Right cardiac atrium (tissue), 5 donors: ENCODE measurements at regions not wholly inside any gene's neighbourhood (a gene's known extent, or its start where the extent isn't known, plus 50 kb on each side); places are given as distances from the start of the nearest gene placed in this dataset.
A peak's percentile ranks its signal among the peaks of the same experiment; 100 is the strongest.
"Not testable (repeated sequence)": the region's sequence is repeated elsewhere in the genome, so short reads cannot be mapped to it uniquely, and the experiment has no call there.

Experiments
- ATAC-seq, 2 donors: fragments of 200-7000 bp; cut with Tn5 transposase; one replicate each; pipeline versions ENCODE4 v1.8.0 to v1.9.1; 2020; ENCODE audit warnings: moderate library complexity in 2 of 2, mild to moderate bottlenecking in 1 of 2
- DNase-seq, 3 donors: peaks; one replicate each; pipeline ENCODE4 v3.0.0-alpha.2; 2020
- H3K27ac ChIP-seq: one replicate; pipeline ENCODE4 v1.5.1; 2013; ENCODE audit warnings: mild to moderate bottlenecking, low read length, control low read depth, moderate library complexity
- H3K27me3 ChIP-seq: one replicate; pipeline ENCODE4 v1.6.1; 2013; ENCODE audit not compliant: control insufficient read depth, insufficient read depth
- H3K4me1 ChIP-seq: one replicate; pipeline ENCODE4 v1.6.1; 2013; ENCODE audit warnings: low read length; ENCODE audit not compliant: control insufficient read depth, insufficient read depth
- H3K4me3 ChIP-seq: one replicate; pipeline ENCODE4 v1.5.1; 2013; ENCODE audit warnings: low read length, control low read depth
- H3K9me3 ChIP-seq: one replicate; pipeline ENCODE4 v1.6.1; 2013; ENCODE audit warnings: low read length; ENCODE audit not compliant: control insufficient read depth
- WGBS: extraction: QIAGEN DNeasy Blood & Tissue Kit; methylation state at CpG from one replicate; pipeline ENCODE4 v1.1.7; 2013; 5-methylcytosine and 5-hydroxymethylcytosine counted together
- intact Hi-C, 4 donors: fragments of 100-400 bp; cut with DNase I; formaldehyde crosslinking; loops; one replicate each; pipeline versions ENCODE4 v1.11.0 to v1.14.0; 2022 to 2023
- donor health status: healthy with polysubstance abuse.
- donor health status: DM: no; HTN: yes; CAD: no.
- donor health status: DM: no; HTN: no; CAD: no.
- donor health status: DM: no; HTN: yes; CAD: no; lungs with severe emphysema.
- donor health status: DM: yes; HTN: yes; CAD: no.

- Histone ChIP-seq H3K4me1 (peaks cover 1% of the 10 kb centered on the region), H3K9me3 (no peaks in the 10 kb centered on the region), H3K27me3 (no peaks in the 10 kb centered on the region), H3K4me3 (no peak overlapping the region), H3K27ac (no peak overlapping the region)
- 90% methylated on average over 16 of the region's 16 CpGs for WGBS
- DNase-seq, result no peak
- no peak for ATAC-seq
- intact Hi-C loops, result no loop called here
Measured at GRCh38 chr19:31875591-31875990, 469.8 kb upstream of the ZNF507 start.

- ATAC-seq, result peak in 1 of 2 donors; percentile 51
- 36% methylated on average over 2 of the region's 2 CpGs for WGBS
Measured at GRCh38 chr19:31880283-31880682, 465.1 kb upstream of the ZNF507 start.

DNA sequence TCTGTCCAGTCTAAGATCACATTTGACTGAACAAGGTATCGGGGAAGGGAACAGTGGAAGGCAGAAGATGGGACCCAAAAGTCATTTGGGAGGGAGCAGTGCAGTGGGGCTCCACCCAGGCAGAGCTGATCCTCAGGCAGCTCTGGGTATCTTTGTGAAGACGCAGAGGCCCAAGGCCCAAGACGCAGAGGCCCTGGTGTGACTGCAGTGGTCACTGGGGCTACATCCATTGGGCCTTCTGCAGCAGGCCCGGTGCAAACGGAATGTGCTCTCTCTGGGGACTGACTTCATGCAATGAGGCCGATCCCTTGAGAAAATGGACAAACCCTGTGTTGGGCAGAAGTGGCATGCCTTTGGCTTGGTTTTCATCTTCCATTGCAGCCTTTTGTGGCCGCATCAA, 463.4 kb upstream of the ZNF507 start:
- Histone ChIP-seq H3K4me1 (peaks cover 1% of the 10 kb centered on the region), H3K27me3 (no peaks in the 10 kb centered on the region), H3K27ac (no peak overlapping the region), H3K4me3 (no peak overlapping the region), H3K9me3 (no peaks in the 10 kb centered on the region)
- intact Hi-C loops, result no loop called here
- 91% methylated on average over 7 of the region's 7 CpGs for WGBS
- ATAC-seq (no peak), DNase-seq (no peak)

More at GRCh38 chr19:31880283-31880682, 465.1 kb upstream of the ZNF507 start:
- no peak for DNase-seq
- no peak overlapping the region for H3K27ac ChIP-seq
- no peak overlapping the region for H3K4me3 ChIP-seq
- H3K9me3 ChIP-seq, result no peaks in the 10 kb centered on the region
- H3K4me1 ChIP-seq, result peaks cover 1% of the 10 kb centered on the region
- intact Hi-C loops, result no loop called here
- no peaks in the 10 kb centered on the region for H3K27me3 ChIP-seq

GRCh38 chr19:31882709-31883108, 462.7 kb upstream of the ZNF507 start:
- Histone ChIP-seq H3K27me3 (no peaks in the 10 kb centered on the region), H3K9me3 (no peaks in the 10 kb centered on the region), H3K27ac (no peak overlapping the region), H3K4me3 (no peak overlapping the region), H3K4me1 (peaks cover 1% of the 10 kb centered on the region)
- intact Hi-C loops, result no loop called here
- DNase-seq (no peak), ATAC-seq (no peak)
- WGBS, result 91% methylated on average over 2 of the region's 2 CpGs

- intact Hi-C loops, result no loop called here
- DNase-seq (no peak), ATAC-seq (no peak)
- WGBS, result 91% methylated on average over 17 of the region's 17 CpGs
- no peaks in the 10 kb centered on the region for H3K9me3 ChIP-seq
- no peaks in the 10 kb centered on the region for H3K27me3 ChIP-seq
- no peak overlapping the region for H3K4me3 ChIP-seq
- peaks cover 1% of the 10 kb centered on the region for H3K4me1 ChIP-seq
- no peak overlapping the region for H3K27ac ChIP-seq
Measured at GRCh38 chr19:31883296-31883990, 462.0 kb upstream of the ZNF507 start.

- ATAC-seq (no peak), DNase-seq (no peak)
- intact Hi-C loops, result no loop called here
- H3K9me3 ChIP-seq, result no peaks in the 10 kb centered on the region
- no peaks in the 10 kb centered on the region for H3K27me3 ChIP-seq
- H3K27ac ChIP-seq, result no peak overlapping the region
- no peaks in the 10 kb centered on the region for H3K4me1 ChIP-seq
- no peak overlapping the region for H3K4me3 ChIP-seq
- WGBS, result 73% methylated on average over 8 of the region's 8 CpGs
Measured at GRCh38 chr19:31885280-31885853, 460.0 kb upstream of the ZNF507 start.

- 87% methylated on average over 9 of the region's 9 CpGs for WGBS
- H3K9me3 ChIP-seq, result no peaks in the 10 kb centered on the region
- H3K4me3 ChIP-seq, result no peak overlapping the region
- H3K27me3 ChIP-seq, result no peaks in the 10 kb centered on the region
- intact Hi-C loops, result no loop called here
- DNase-seq (peak in 1 of 3 donors; percentile 66), ATAC-seq (no peak)
- no peak overlapping the region for H3K27ac ChIP-seq
- H3K4me1 ChIP-seq, result no peaks in the 10 kb centered on the region
Measured at GRCh38 chr19:31890230-31890629, 455.2 kb upstream of the ZNF507 start.

- WGBS, result 61% methylated on average over 2 of the region's 2 CpGs
- Histone ChIP-seq H3K27me3 (no peaks in the 10 kb centered on the region), H3K9me3 (no peaks in the 10 kb centered on the region), H3K27ac (no peak overlapping the region), H3K4me3 (no peak overlapping the region), H3K4me1 (no peaks in the 10 kb centered on the region)
- ATAC-seq (no peak), DNase-seq (no peak)
- intact Hi-C loops, result no loop called here
Measured at GRCh38 chr19:31892060-31892459, 453.4 kb upstream of the ZNF507 start.

DNA sequence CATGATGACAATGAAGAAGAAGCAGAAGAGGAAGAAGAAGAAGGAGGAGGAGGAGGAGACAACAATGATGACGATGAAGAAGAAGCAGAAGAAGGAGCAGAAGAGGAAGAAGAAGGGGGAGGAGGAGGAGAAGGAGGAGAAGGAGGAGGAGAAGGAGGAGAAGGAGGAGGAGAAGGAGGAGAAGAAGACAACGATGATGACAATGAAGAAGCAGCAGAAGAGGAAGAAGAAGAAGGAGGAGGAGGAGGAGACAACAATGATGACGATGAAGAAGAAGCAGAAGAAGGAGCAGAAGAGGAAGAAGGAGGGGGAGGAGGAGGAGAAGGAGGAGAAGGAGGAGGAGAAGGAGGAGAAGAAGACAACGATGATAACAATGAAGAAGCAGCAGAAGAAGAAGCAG, 451.9 kb upstream of the ZNF507 start:
- H3K9me3 ChIP-seq, ATAC-seq, H3K27ac ChIP-seq, H3K4me3 ChIP-seq, H3K4me1 ChIP-seq, intact Hi-C loops, DNase-seq, H3K27me3 ChIP-seq: not testable (repeated sequence)
- 76% methylated on average over 4 of the region's 4 CpGs for WGBS

- DNase-seq (no peak), ATAC-seq (no peak)
- H3K4me1 ChIP-seq, result no peaks in the 10 kb centered on the region
- no peaks in the 10 kb centered on the region for H3K9me3 ChIP-seq
- no peak overlapping the region for H3K27ac ChIP-seq
- WGBS, result 67% methylated on average over 1 of the region's 1 CpG
- H3K4me3 ChIP-seq, result no peak overlapping the region
- H3K27me3 ChIP-seq, result no peaks in the 10 kb centered on the region
- intact Hi-C loops, result no loop called here
Measured at GRCh38 chr19:31894451-31894850, 451.0 kb upstream of the ZNF507 start.

GRCh38 chr19:31897292-31897691, 448.1 kb upstream of the ZNF507 start:
- WGBS, result 90% methylated on average over 3 of the region's 3 CpGs
- ATAC-seq, result no peak
- intact Hi-C loops, result no loop called here

More at GRCh38 chr19:31897292-31897691, 448.1 kb upstream of the ZNF507 start:
- Histone ChIP-seq H3K4me3 (no peak overlapping the region), H3K27ac (no peak overlapping the region), H3K4me1 (no peaks in the 10 kb centered on the region), H3K27me3 (no peaks in the 10 kb centered on the region), H3K9me3 (no peaks in the 10 kb centered on the region)
- DNase-seq, result no peak
